Mesodermal cell (in vitro differentiated cells): ENCODE measurements at regions not wholly inside any gene's neighbourhood (a gene's known extent, or its start where the extent isn't known, plus 50 kb on each side); places are given as distances from the start of the nearest gene placed in this dataset.

Experiments used
- H3K27ac ChIP-seq: 2 replicates; pipeline ENCODE4 v1.7.0; 2013; ENCODE audit warnings: mild to moderate bottlenecking, low read depth, low read length, moderate library complexity; ENCODE audit not compliant: severe bottlenecking
- H3K36me3 ChIP-seq: 2 replicates; pipeline ENCODE4 v1.7.1; 2013; ENCODE audit warnings: mild to moderate bottlenecking, low read length, moderate library complexity; ENCODE audit not compliant: control insufficient read depth, insufficient read depth
- H3K4me1 ChIP-seq: one replicate; pipeline ENCODE4 v1.7.1; 2013; ENCODE audit warnings: mild to moderate bottlenecking, low read length; ENCODE audit not compliant: insufficient read depth, control insufficient read depth, poor library complexity, severe bottlenecking
- H3K4me3 ChIP-seq: 2 replicates; pipeline ENCODE4 v1.7.0; 2013; ENCODE audit warnings: low read length, control low read depth, mild to moderate bottlenecking; ENCODE audit not compliant: insufficient read depth, poor library complexity, severe bottlenecking; ENCODE audit errors: extremely low read depth
- H3K9me3 ChIP-seq: 2 replicates; pipeline ENCODE4 v1.7.1; 2013; ENCODE audit warnings: mild to moderate bottlenecking, low read length, moderate library complexity; ENCODE audit not compliant: control insufficient read depth
- WGBS, 2 experiments: methylation state at CpG; one replicate each; pipeline ENCODE4 v1.1.5; 2013; ENCODE audit warnings: missing lambda C conversion rate in 2 of 2; ENCODE audit not compliant: insufficient coverage in 2 of 2; 5-methylcytosine and 5-hydroxymethylcytosine counted together

DNA sequence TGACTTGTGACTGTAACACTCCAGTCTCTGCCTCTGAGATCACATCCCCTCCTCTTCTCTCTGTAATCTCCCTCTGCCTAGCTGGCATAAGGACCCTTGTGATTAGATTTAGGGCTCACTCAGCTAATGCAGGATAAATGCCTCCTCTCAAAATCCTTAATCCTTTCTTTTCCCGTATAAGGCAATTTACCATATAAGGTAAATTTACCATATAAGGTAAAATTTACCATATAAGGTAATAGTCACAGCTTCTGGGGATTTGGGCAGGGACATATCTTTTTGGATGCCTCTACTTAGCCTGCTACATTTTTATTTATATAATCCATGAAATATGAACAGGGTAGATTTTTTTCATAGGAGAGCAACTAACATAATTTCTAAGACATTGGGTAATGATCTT lies 318.0 kb upstream of the PUM3 start:
- H3K4me3 ChIP-seq = no peak overlapping the region
- H3K9me3 ChIP-seq = no peaks in the 10 kb centered on the region
- H3K27ac ChIP-seq = no peak overlapping the region
- H3K36me3 ChIP-seq = no peaks in the 10 kb centered on the region
- no peaks in the 10 kb centered on the region for H3K4me1 ChIP-seq
- WGBS, 2 experiments = no CpG with 5 or more reads among the region's 1 CpG

DNA sequence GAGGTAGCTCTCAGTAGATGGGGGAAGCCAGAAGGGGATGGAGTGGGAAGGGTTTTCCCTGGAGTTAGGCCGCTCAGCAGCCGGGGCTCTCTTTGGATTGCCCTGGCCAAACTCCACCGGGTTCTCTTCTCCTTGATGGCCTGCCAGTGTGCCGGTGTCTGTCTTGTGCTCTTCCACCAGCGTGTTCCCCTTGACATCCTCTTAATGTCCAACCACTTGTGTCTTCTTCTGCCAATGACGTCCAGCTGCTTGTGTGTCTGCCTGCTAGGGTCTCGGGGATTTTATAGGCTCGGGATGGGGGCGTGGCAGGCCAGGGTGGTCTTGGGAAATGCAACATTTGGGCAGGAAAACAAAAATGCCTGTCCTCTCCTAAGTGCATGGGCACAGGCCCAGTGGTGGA lies 313.1 kb upstream of the PUM3 start:
- H3K4me3 ChIP-seq = no peak overlapping the region
- H3K27ac ChIP-seq = no peak overlapping the region
- 88 to 90% methylated on average over 7 to 8 of the region's 9 CpGs for WGBS, 2 experiments
- peaks cover 1% of the 10 kb centered on the region for H3K4me1 ChIP-seq
- H3K9me3 ChIP-seq = no peaks in the 10 kb centered on the region
- H3K36me3 ChIP-seq = no peaks in the 10 kb centered on the region

DNA sequence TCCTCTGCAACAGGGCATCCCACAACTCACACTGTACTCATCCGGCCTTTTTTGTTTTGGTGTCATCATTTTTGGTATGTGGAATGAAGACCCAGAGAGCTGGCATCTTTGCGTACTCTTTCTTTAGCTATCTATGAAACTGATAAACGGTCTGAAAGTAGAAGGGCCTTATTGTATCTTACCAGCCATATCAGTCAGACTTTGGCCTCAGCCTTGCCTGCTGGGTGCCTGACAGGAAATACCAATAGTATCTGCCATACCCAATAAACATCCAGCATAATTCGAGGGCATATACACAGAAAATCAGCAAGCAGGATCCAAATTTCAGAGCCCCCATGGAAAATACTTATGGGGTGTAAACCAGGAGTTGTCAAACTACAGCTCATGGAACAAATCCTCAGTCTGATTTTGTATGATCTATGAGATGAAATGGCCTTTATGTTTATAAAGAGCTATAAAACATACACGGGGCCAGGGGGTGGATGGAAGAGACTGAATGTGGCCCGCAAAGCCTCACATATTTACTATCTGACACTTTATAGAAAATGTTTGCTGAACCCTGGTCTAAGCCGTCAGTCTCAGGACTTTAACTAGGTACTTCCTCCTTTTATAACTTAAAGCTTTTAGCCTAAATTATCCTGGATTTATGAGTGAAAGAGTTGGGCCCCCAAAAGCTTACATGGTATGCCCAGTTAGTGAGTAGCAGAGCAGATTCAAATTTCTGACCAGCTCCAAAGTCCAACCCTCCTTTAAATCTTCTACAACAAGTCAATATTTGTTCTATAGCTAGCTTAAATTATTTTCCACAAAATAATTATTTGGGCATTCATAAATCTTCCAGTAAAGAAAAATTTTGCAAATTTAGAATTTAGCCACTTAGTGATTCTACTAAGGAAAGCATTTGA lies 308.0 kb upstream of the PUM3 start:
- H3K36me3 ChIP-seq = no peaks in the 10 kb centered on the region
- H3K4me3 ChIP-seq = no peak overlapping the region
- WGBS, 2 experiments = 93 to 100% methylated on average over 2 of the region's 7 CpGs
- H3K4me1 ChIP-seq = peaks cover 14% of the 10 kb centered on the region
- no peak overlapping the region for H3K27ac ChIP-seq
- H3K9me3 ChIP-seq = no peaks in the 10 kb centered on the region

DNA sequence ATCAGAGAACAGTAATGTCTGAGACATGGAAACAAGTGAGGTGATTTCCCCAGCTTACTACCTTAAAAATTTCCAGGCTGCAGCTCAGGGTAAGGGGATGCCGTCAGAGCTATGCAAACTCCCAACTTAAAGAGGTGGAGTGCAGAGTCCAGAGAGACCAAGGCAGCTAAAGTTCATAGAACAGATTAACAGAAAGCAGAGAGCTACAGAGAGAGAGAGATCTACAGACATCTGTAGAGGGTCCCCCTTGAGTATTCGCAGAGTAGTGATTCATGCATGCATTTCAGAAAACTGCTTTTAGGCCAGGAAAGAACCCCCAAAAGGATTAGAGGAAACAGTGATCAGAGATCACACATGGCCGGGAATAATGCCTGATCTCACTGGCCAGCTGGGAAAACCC lies 306.2 kb upstream of the PUM3 start:
- 80 to 92% methylated on average over 2 of the region's 3 CpGs for WGBS, 2 experiments
- Histone ChIP-seq H3K9me3 (no peaks in the 10 kb centered on the region), H3K4me3 (no peak overlapping the region), H3K27ac (no peak overlapping the region), H3K4me1 (peaks cover 14% of the 10 kb centered on the region), H3K36me3 (no peaks in the 10 kb centered on the region)

DNA sequence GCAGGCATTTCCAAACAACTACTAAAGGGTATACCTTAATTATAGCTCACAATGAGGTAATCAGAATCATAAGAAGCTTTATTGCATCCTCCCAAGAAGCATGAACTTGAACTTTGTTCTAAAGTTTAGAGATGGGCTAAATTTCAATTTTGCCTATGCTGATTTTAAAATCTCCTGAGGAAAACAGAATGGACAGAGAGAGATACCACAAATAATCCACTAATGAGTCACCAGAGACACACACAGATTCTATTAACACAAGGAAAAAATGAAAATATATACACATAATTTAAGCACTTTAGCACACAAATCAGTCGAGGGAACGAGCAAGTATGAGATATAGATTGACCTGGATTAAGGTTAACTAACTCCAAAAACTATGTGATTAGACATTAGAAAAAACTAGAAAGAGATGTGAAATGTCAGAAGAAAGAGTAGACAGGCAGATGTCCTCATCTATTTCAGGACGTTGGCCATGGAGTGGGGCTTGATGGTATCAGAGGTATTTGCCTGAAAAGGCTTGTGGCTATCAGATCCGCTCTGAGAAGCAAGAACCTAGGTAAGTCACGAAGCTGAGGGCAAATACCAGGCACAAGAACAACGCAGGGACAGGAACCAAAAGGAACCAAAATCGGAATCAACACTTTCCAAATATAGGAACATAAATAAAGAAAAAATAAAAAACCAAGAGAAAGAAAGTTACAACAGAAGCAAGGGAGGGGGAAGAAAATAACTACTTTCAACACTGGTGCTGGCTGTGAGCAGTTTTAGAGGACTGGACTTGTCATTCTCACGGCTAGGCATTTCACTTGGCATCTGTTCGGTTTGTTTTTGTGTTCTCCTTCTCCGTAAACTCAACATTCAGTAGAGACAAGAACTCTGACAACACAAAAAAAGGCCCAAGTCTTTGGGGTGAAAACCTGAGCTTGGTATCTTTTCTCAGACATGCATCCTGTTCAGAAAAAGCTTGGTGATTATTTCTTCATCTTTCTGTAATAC lies 294.6 kb upstream of the PUM3 start:
- H3K36me3 ChIP-seq = no peaks in the 10 kb centered on the region
- 88 to 92% methylated on average over 4 to 6 of the region's 10 CpGs for WGBS, 2 experiments

DNA sequence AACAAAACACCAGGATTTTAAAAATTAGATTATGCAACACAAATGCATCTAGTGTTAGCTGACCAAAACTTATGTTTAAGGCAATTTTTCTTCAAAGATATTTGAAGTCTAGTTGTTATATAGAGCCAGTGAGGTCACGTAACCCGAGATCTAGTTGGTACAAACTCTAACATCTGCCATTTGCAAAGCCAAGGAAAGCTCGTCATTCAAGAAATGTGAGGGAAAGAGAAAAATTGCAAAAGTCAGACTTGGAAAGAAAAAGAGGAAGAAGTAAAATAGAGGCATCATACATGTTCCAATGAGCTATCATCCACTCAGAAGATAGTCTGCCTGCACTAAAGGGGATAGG lies 293.4 kb upstream of the PUM3 start:
- WGBS, 2 experiments = 100% methylated on average over 3 of the region's 3 CpGs; no CpG with 5 or more reads in 1 of the 2 experiments
- Histone ChIP-seq H3K9me3 (peaks cover 13% of the 10 kb centered on the region), H3K4me1 (peaks cover 9% of the 10 kb centered on the region), H3K36me3 (no peaks in the 10 kb centered on the region), H3K4me3 (no peak overlapping the region), H3K27ac (no peak overlapping the region)

More for the DNA sequence above, 294.6 kb upstream of the PUM3 start:
- Histone ChIP-seq H3K27ac (no peak overlapping the region), H3K4me3 (no peak overlapping the region), H3K9me3 (peaks cover 13% of the 10 kb centered on the region), H3K4me1 (peaks cover 9% of the 10 kb centered on the region)

DNA sequence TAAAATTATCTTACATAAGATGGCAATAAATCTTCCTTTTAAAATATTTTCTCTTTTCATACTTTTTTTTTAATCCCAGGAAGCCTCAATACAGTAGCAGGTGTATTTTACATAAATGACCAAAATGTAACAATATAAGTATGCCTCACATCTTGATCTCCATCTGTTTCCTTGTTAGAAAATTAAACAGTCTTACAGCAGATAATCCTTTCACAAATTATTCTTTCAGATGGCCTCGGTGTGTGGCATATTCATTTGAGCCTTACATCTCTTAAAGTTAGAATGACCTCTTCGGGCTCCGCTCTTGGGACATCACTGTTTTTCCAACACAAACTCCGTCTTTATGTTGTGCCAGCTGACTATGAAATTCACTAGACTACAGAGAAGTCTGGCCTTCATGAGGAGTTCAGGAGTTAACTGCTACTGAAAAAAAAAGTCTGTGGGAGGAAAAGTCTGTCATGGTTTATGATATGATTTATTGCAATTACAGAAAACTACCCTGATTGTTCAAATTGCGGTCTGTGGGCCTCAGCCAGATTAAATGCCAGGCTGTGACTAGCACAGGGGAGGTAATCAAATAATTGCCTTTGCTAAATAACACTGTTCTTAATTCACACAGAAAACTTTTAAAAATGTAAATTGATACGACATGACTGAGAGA lies 292.9 kb upstream of the PUM3 start:
- Histone ChIP-seq H3K36me3 (no peaks in the 10 kb centered on the region), H3K9me3 (peaks cover 13% of the 10 kb centered on the region), H3K4me3 (no peak overlapping the region), H3K4me1 (peaks cover 9% of the 10 kb centered on the region), H3K27ac (no peak overlapping the region)
- WGBS, 2 experiments = 91 to 95% methylated on average over 4 of the region's 6 CpGs

DNA sequence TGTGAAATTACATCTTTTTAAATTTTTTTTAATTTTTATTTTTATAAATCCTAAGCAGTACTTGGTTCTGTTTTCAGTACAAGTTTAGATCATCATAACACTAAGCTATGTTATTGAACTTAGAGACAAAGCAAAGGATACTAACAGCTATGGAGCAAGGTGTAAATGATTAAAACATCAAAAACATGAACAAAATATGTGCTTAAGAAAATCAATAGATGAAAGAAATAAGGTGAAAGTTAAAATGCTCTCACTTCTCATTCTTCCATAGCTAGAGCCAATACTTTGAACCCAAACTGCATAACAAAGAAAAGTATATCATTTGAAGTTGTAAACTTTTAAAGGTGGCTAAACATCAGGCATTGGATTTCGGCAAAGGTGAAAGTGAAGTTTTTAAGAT lies 292.3 kb upstream of the PUM3 start:
- Histone ChIP-seq H3K4me1 (peaks cover 9% of the 10 kb centered on the region), H3K9me3 (peaks cover 13% of the 10 kb centered on the region), H3K27ac (no peak overlapping the region), H3K36me3 (no peaks in the 10 kb centered on the region), H3K4me3 (no peak overlapping the region)
- no CpG with 5 or more reads among the region's 1 CpG for WGBS, 2 experiments

DNA sequence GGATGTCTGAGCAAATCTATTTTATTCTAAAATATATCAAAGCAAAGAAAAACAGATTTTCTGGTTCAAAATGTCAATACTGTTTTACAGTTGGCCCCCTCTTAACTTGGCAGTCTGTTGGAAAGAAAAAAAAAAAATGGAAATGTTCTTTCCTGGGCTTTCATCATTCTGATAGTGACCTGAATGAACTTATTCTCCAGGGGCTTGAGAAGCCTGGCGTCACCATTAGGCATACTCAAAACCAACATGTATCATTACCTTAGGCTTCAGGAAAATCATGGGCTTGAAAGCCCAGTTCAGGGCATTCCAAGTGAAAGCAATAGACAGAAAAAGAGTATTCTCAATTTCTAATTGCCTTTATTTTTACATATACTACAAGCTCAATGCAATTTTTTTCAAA lies 283.7 kb upstream of the PUM3 start:
- Histone ChIP-seq H3K27ac (no peak overlapping the region), H3K9me3 (no peaks in the 10 kb centered on the region), H3K36me3 (no peaks in the 10 kb centered on the region), H3K4me1 (no peaks in the 10 kb centered on the region), H3K4me3 (no peak overlapping the region)
- WGBS, 2 experiments = 100% methylated on average over 1 of the region's 1 CpG; no CpG with 5 or more reads in 1 of the 2 experiments

DNA sequence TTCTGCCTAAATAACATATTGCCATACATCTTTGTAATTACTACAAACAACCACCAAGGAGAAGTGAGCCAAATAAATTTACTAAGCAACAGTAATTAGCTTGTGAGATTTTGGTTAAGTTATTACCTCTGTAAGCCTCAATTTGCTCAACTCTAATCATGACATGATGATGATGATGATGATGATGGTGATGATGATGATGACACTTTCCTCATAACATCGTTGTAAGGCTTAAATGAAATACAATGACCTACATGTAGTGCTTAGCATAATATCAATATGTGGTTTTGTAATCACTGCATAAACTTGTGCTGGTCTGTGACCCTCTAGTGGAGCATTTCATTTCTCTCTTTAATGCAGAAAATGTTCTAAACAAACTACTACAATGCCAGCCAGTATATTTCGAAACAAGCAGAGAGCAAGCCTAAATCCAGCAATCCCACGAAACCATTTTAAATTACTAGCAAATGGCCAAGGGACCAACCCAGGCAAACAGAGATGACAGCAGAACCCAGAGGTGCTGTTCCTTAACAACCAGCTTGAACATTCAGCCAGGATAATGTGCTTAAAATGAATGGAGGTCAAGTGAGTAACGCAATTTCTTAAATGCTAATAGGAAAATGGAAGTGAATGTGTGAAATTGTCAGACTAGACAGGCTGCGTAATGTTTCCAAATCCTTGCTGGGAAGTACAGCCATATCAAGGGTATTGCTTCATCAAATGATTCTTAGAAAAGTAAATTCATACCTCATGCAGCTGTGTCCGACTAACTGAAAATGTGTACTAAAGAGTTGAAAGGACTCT lies 281.9 kb upstream of the PUM3 start:
- no peaks in the 10 kb centered on the region for H3K4me1 ChIP-seq
- no peak overlapping the region for H3K4me3 ChIP-seq
- no peaks in the 10 kb centered on the region for H3K9me3 ChIP-seq
- no peaks in the 10 kb centered on the region for H3K36me3 ChIP-seq
- WGBS, 2 experiments = 71 to 95% methylated on average over 2 to 4 of the region's 6 CpGs
- H3K27ac ChIP-seq = no peak overlapping the region
